Astrocyte (in vitro differentiated cells and primary cell): ENCODE measurements at regions not wholly inside any gene's neighbourhood (a gene's known extent, or its start where the extent isn't known, plus 50 kb on each side); places are given as distances from the start of the nearest gene placed in this dataset.

Experiments used
- EZH2 ChIP-seq: IDR thresholded peaks from 2 replicates; pipeline ENCODE4 v1.6.1; 2012; ENCODE audit warnings: mild to moderate bottlenecking, low read length, inconsistent platforms; ENCODE audit not compliant: insufficient read depth
- TF ChIP-seq, protein P1 (sequence below): IDR thresholded peaks from 2 replicates; pipeline ENCODE4 v1.5.1; 2011; ENCODE audit warnings: low read depth, mild to moderate bottlenecking, inconsistent platforms, low read length, moderate library complexity; ENCODE audit not compliant: insufficient read depth

DNA sequence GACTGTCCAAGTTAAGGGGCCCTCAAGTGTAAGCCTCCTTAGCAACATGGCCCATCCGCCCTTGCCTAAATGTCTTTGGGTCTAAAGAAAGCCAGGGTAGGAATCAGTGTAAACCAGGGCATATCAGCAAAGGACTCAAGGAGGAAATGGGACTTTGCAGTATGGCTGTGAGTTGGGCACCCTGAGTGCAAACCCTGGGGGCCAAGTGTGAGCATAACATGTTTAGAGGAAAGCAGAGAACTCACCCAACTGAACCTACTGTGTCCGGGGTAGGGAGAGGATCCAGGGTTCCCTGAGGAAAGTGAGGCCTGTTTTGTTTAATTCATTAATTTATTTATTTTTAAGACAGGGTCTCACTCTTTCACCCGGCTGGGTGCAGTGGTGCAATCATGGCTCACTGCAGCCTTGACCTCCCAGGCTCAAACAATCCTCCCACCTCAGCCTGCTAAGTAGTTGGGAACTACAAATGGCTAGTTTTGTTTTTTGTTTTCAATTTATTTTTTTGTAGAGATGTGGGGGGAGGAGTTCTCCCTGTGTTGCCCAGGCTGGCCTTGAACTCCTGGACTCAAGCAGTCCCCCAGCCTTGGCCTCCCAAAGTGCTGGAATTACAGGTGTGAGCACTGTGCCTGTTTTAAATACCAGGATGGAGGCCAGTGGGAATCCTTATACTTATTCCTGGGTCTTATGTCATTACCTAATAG, 51.0 kb upstream of the ACTR3 start:
- TF ChIP-seq, protein P1, sequence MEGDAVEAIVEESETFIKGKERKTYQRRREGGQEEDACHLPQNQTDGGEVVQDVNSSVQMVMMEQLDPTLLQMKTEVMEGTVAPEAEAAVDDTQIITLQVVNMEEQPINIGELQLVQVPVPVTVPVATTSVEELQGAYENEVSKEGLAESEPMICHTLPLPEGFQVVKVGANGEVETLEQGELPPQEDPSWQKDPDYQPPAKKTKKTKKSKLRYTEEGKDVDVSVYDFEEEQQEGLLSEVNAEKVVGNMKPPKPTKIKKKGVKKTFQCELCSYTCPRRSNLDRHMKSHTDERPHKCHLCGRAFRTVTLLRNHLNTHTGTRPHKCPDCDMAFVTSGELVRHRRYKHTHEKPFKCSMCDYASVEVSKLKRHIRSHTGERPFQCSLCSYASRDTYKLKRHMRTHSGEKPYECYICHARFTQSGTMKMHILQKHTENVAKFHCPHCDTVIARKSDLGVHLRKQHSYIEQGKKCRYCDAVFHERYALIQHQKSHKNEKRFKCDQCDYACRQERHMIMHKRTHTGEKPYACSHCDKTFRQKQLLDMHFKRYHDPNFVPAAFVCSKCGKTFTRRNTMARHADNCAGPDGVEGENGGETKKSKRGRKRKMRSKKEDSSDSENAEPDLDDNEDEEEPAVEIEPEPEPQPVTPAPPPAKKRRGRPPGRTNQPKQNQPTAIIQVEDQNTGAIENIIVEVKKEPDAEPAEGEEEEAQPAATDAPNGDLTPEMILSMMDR, result no peak
- TF ChIP-seq EZH2, result no peak
